UCSD-AML1 (cell line): ENCODE measurements at regions not wholly inside any gene's neighbourhood (a gene's known extent, or its start where the extent isn't known, plus 50 kb on each side); places are given as distances from the start of the nearest gene placed in this dataset.
"Not testable (repeated sequence)": the region's sequence is repeated elsewhere in the genome, so short reads cannot be mapped to it uniquely, and the experiment has no call there.

Source experiments
- DNase-seq: peaks from one replicate; lab custom pipeline; 2025; ENCODE audit not compliant: unreplicated experiment; lab: John Stamatoyannopoulos, UW

DNA sequence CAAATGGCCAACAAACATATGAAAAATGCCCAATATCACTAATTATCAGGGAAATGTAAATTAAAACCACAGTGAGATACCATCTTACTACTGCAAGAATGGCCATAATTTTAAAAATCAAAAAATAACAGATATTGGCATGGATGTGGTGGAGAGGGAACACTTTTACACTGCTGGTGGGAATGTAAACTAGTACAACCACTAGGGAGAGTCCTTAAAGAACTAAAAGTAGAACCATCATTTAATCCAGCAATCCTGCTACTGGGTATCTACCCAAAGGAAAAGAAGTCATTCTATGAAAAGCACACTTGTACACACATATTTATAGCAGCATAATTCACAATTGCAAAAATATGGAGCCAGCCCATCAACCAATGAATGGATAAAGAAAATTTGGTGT lies 459.7 kb downstream of the GXYLT1 start:
- no peak for DNase-seq

DNA sequence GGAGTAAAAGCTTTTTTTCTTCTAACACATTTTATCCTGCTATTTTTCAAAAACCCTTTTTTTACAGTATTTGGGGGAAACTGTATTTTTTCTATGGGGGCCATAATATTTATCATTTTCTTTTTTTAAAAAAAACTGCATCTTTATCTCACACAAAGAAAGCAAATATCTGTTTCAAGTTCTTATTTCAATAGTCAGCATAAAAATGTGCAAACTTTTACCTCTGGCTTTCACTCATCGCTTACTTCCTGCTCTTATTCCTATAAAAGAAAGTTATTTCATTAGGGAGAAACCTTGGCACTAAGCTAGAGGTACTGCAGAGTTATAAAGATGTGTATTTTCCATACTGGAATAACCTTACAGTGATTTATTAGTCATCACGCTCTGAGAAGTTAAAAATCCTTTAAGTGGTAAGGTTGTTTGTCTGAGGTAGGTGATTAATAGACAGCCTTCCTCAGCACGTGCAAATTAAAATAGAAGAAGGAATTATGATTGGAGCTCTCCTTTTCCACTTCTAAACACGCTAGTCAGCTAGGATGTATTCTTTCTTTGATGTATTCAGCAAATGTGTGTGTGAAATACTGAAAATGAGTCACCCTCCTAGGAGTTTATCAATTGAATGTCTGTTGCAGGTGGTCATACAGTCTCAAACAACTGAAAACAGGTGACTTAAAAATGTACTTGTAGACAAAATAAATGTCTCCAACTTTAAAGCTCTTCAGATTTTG lies 461.0 kb downstream of the GXYLT1 start:
- no peak for DNase-seq

- DNase-seq = no peak
Measured at GRCh38 chr12:41683023-41683422, 461.7 kb downstream of the GXYLT1 start.

DNA sequence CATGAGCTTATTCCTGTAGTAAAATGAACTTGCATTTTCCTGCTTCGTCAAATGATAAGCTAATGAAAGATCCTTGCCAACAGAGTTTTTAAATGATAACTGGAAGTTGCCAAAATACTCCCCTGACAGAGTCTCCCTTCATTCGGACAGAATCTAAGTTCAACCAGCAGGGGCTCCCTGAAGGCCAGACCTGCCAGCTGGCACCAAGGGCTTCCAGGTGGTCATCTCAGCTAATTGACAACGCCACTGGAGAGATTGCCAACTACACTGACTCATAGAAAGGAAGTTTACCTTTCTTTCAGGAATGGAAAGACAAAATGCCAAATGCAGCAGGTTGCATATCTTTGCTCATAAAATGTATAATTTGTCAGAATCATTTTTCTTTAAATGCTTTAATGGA lies 462.8 kb downstream of the GXYLT1 start:
- no peak for DNase-seq

DNA sequence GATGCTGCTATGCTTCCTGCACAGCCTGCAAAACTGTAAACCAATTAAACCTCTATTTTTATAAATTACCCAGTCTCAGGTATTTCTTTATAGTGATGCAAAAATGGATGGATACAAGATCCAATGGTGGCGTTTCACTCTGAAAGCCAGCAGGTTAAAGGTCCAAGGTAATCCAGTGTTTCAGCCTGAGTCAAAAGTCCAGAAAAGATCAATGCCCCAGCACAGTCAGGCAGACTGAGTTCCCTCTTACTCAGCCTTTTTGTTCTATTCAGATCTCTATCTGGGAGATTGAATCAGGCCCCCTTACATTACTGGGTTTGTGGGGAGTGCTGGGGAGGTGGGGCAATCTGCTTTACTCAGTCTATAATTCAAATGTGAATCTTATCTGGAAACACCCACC lies 464.5 kb downstream of the GXYLT1 start:
- DNase-seq = no peak

GRCh38 chr12:41663598-41664265 lies 475.6 kb downstream of the PDZRN4 start:
- no peak for DNase-seq

- no peak for DNase-seq
Measured at GRCh38 chr12:41661141-41661765, 473.1 kb downstream of the PDZRN4 start.

- DNase-seq = no peak
Measured at GRCh38 chr12:41656454-41656853, 468.3 kb downstream of the PDZRN4 start.

- DNase-seq = no peak
Measured at GRCh38 chr12:41653386-41654326, 465.5 kb downstream of the PDZRN4 start.

DNA sequence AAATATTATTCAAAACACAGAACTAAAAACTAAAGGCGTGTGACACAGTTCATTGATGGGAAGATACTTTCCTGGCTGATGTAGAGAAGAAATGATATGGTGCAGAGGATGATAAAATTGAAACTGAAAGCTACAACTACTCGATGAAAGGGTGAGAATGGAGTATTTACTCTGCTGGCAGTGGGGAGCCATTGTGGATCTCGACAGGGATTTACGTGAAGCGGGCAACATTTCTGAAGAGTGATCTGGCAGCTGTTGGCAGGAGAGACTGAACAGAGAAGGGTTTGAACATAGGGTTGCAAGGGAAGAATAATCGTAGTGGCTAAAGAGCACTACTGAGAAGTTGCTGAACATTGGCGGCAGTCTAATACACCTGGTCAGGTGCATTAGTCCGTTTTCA lies 464.9 kb downstream of the PDZRN4 start:
- no peak for DNase-seq

- no peak for DNase-seq
Measured at GRCh38 chr12:41645624-41646023, 457.5 kb downstream of the PDZRN4 start.

DNA sequence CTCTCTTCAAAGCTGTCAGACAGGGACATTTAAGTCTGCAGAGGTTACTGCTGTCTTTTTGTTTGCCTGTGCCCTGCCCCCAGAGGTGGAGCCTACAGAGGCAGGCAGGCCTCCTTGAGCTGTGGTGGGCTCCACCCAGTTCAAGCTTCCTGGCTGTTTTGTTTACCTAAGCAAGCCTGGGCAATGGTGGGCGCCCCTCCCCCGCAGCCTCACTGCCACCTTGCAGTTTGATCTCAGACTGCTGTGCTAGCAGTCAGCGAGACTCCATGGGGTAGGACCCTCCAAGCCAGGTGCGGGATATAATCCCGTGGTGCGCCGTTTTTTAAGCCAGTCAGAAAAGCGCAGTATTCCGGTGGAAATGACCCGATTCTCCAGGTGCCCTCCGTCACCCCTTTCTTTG lies 454.7 kb downstream of the PDZRN4 start:
- DNase-seq = not testable (repeated sequence)

DNA sequence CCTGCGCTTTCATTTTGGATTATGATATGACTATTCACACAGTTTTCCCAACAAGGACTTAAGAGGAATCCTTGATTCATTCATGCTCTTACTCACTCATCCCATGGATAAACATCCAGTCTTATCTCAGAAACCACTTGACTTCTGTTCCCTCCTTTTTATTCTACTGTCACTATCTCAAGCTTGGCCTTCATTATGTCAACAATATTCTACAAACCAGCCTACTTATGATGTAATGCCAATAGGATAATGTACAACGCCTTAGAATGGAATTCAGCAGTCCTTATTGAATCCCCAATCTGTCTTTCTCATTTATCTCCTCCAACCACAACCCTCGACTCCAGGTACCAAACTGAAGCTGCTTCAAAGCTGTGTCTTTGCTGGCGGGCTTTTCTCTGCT lies 448.5 kb downstream of the PDZRN4 start:
- DNase-seq = no peak

DNA sequence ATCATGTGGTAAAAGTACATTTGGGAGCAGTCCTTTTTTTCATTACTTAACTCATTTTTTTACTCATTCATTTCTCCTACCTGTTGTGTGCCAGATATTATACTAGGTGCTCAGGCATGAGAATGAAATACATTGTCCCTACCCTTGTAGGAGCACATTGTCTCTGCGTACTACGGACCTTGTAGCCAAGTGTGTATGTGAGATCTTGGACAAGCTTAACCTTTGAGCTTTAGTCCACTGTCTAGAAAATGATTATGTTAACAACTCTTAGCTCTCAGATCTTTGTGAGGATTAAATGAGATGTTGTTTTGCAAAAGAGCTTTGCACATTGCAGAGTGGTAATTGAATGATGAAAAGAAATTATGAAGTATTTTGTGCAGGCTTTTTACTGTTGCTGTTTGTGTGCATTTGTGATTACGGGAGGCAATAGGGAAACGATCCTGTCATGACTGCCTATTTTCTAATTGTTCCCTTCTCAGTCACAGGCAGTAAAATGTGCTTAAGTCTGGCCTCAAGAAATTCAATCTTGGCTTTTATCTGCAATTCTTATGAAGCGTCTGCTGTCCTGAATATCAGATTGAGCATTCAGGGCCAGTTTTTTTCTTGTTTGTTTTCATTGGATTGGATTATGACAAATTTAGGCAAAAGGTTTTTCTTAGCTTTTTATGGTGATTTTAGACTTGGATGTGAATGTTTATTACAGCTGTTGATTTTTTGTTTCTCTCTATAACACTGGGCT lies 447.7 kb downstream of the PDZRN4 start:
- no peak for DNase-seq

DNA sequence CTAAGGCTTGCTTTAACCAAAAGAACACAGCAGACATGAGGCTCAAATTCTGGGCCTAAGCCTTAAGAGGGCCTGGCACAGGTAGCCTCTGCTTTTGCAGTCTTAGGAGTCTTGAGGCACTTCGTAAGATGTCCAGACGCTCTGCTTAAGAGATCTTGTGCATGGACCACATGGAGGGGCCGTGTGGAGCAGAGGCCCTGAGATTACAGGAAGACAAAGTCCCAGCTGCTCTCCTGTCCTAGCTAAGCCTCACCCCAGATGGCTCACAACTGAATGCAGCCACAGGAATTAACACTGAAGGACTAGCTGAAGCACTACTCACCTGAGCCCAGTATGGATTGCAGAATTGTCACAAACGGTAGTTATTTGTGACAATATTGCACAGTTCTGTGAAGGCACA lies 446.0 kb downstream of the PDZRN4 start:
- DNase-seq = no peak

- no peak for DNase-seq
Measured at GRCh38 chr12:41629611-41630010, 441.5 kb downstream of the PDZRN4 start.

DNA sequence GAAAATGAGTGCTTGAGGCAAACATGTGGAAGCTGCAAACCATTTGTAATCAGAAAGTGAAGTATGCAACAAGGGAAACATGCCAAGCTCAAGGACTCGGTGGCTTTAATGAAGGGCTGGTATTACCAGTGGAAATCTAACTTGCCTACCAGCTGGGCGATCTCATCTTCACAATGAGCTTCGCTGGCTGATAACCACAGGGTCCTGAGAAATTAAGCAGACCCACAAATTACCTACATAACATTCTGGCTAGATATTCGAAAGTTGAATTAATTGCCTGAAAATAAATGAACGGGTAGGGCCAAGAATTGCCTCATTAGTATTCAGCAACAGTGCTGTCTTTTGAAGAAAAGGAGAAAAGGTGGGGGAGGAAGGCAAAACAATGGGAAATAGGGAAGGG lies 439.4 kb downstream of the PDZRN4 start:
- no peak for DNase-seq

DNA sequence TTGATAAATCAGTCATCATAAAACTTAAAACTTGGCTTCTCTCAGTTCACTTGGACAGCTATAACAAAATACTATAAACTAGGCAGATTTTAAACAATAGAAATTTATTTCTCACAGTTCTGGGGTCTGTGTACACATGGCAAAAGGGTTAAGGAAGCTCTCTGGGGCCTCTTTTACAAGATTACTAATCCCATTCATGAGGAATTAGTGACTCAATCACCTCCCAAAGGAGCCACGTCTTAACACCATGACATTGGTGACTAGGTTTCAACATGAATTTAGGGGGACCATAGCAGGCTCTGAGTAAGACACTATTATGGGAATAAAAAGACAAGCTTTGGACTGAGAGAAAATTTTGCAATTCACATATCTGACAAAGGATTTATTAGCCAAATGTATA lies 436.5 kb downstream of the PDZRN4 start:
- DNase-seq = no peak
